Fibroblast of lung (primary cell): ENCODE measurements at regions not wholly inside any gene's neighbourhood (a gene's known extent, or its start where the extent isn't known, plus 50 kb on each side); places are given as distances from the start of the nearest gene placed in this dataset.

Experiments
- CTCF ChIP-seq, 2 donors: IDR thresholded peaks in 1 of 2; conservative IDR thresholded peaks in 1 of 2; 1 replicate in 1 of 2; 2 replicates in 1 of 2; pipeline ENCODE4 v1.5.1; 2011 to 2012; ENCODE audit warnings: low read length in 2 of 2, control low read depth in 1 of 2, inconsistent platforms in 1 of 2, low read depth in 1 of 2, mild to moderate bottlenecking in 1 of 2
- EZH2 ChIP-seq: IDR thresholded peaks from 2 replicates; pipeline ENCODE4 v1.5.1; 2012; ENCODE audit warnings: low read length, control low read depth, mild to moderate bottlenecking; ENCODE audit errors: missing control alignments

DNA sequence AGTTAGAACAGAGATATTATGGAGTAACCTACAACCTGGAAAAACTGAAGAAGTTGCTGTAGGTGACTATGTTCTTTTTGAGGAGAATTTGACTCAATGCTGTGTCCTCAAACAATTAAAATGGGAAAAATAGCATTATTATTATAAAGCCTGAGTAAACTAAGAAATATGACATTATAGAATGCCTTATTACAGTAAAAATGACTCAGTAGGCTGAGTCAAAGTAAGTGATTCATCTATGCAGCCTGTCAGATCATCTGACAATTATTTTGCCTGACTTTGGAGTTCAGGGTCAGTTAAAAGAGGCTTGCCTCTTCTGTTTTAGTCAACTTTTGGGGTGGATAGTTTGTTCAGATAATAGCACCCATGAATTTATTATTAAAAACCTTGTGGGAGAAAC is 150.8 kb upstream of the PTGFR start:
- TF ChIP-seq CTCF (conservative IDR thresholded peaks at IDR 0.05 in 1 of 2, IDR thresholded peaks at IDR 0.05 in 1 of 2; ENCODE audit: low read depth in 1 of 2, low read length in 2 of 2) (no peak), EZH2 (no peak)
